ENCODE measurements at regions not wholly inside any gene's neighbourhood (a gene's known extent, or its start where the extent isn't known, plus 50 kb on each side); places are given as distances from the start of the nearest gene placed in this dataset.

GRCh38 chr2:19708776-19709175 lies 193.0 kb downstream of the TTC32 start:
- POLR2A ChIA-PET = no interaction called here
- Mint-ChIP-seq H3K4me1 (ENCODE audit: insufficient read depth, unreplicated experiment) (peaks cover 20% of the 10 kb centered on the region), H3K36me3 (ENCODE audit: insufficient read depth, unreplicated experiment) (no peaks in the 10 kb centered on the region), H3K27me3 (ENCODE audit: insufficient read depth, unreplicated experiment) (no peaks in the 10 kb centered on the region), H3K4me3 (ENCODE audit: unreplicated experiment) (no peak overlapping the region), H3K27ac (ENCODE audit: low read depth, unreplicated experiment) (no peak overlapping the region), H3K9me3 (ENCODE audit: unreplicated experiment) (peaks cover 7% of the 10 kb centered on the region)
- DNase-seq (ENCODE audit: unreplicated experiment) = no peak
- no peak for TF ChIP-seq CTCF (IDR thresholded peaks at IDR 0.05; ENCODE audit: unreplicated experiment)
- no TSS peak for BruUV-seq (replicated peaks)
- CTCF ChIA-PET = no interaction called here
- intact Hi-C loops (cut with micrococcal nuclease) = no loop called here

- no peaks in the 10 kb centered on the region for H3K36me3 Mint-ChIP-seq (ENCODE audit: insufficient read depth, unreplicated experiment)
These were observed 195.5 kb downstream of the TTC32 start for GRCh38 chr2:19706332-19706731.

GRCh38 chr2:19702267-19702666 lies 199.5 kb downstream of the TTC32 start:
- CTCF ChIA-PET = no interaction called here
- H3K27ac Mint-ChIP-seq (ENCODE audit: low read depth, unreplicated experiment) = no peak overlapping the region
- no peaks in the 10 kb centered on the region for H3K27me3 Mint-ChIP-seq (ENCODE audit: insufficient read depth, unreplicated experiment)
- peaks cover 11% of the 10 kb centered on the region for H3K9me3 Mint-ChIP-seq (ENCODE audit: unreplicated experiment)
- POLR2A ChIA-PET = no interaction called here
- TF ChIP-seq CTCF (IDR thresholded peaks at IDR 0.05; ENCODE audit: unreplicated experiment) = no peak
- no peak for DNase-seq (ENCODE audit: unreplicated experiment)
- H3K4me1 Mint-ChIP-seq (ENCODE audit: insufficient read depth, unreplicated experiment) = no peaks in the 10 kb centered on the region
- H3K36me3 Mint-ChIP-seq (ENCODE audit: insufficient read depth, unreplicated experiment) = no peaks in the 10 kb centered on the region
- H3K4me3 Mint-ChIP-seq (ENCODE audit: unreplicated experiment) = no peak overlapping the region
- BruUV-seq (replicated peaks) = no TSS peak
- intact Hi-C loops (cut with micrococcal nuclease) = no loop called here

More at GRCh38 chr2:19706332-19706731, 195.5 kb downstream of the TTC32 start:
- CTCF ChIA-PET = interaction anchor here (0.6 kb wide), 1 partner anchor 1278 kb away, joined by 4 read pairs; no protein-coding TSS in a partner anchor
- H3K9me3 Mint-ChIP-seq (ENCODE audit: unreplicated experiment) = peaks cover 5% of the 10 kb centered on the region
- no peak for TF ChIP-seq CTCF (IDR thresholded peaks at IDR 0.05; ENCODE audit: unreplicated experiment)
- H3K4me1 Mint-ChIP-seq (ENCODE audit: insufficient read depth, unreplicated experiment) = peaks cover 11% of the 10 kb centered on the region
- no peak overlapping the region for H3K4me3 Mint-ChIP-seq (ENCODE audit: unreplicated experiment)
- H3K27ac Mint-ChIP-seq (ENCODE audit: low read depth, unreplicated experiment) = no peak overlapping the region
- intact Hi-C loops (cut with micrococcal nuclease) = no loop called here
- no peaks in the 10 kb centered on the region for H3K27me3 Mint-ChIP-seq (ENCODE audit: insufficient read depth, unreplicated experiment)
- POLR2A ChIA-PET = interaction anchor here (0.8 kb wide), 1 partner anchor 169 kb away, joined by 3 read pairs; no protein-coding TSS in a partner anchor
- BruUV-seq (replicated peaks) = no TSS peak
- DNase-seq (ENCODE audit: unreplicated experiment) = no peak

GRCh38 chr2:19700861-19701585 lies 200.8 kb downstream of the TTC32 start:
- ChIA-PET CTCF (interaction anchor here (0.5 to 0.6 kb wide), 2 partner anchors 159 to 262 kb away, joined by 3 to 7 read pairs; no protein-coding TSS in a partner anchor), POLR2A (interaction anchor here (0.7 kb wide), 1 partner anchor 16 kb away, joined by 3 read pairs; no protein-coding TSS in a partner anchor)
- Mint-ChIP-seq H3K9me3 (ENCODE audit: unreplicated experiment) (peaks cover 20% of the 10 kb centered on the region), H3K27ac (ENCODE audit: low read depth, unreplicated experiment) (no peak overlapping the region), H3K36me3 (ENCODE audit: insufficient read depth, unreplicated experiment) (no peaks in the 10 kb centered on the region), H3K4me1 (ENCODE audit: insufficient read depth, unreplicated experiment) (no peaks in the 10 kb centered on the region), H3K27me3 (ENCODE audit: insufficient read depth, unreplicated experiment) (no peaks in the 10 kb centered on the region), H3K4me3 (ENCODE audit: unreplicated experiment) (no peak overlapping the region)
- intact Hi-C loops (cut with micrococcal nuclease) = no loop called here
- no peak for TF ChIP-seq CTCF (IDR thresholded peaks at IDR 0.05; ENCODE audit: unreplicated experiment)
- no peak for DNase-seq (ENCODE audit: unreplicated experiment)
- no TSS peak for BruUV-seq (replicated peaks)
